Keratinocyte (primary cell): ENCODE measurements at regions not wholly inside any gene's neighbourhood (a gene's known extent, or its start where the extent isn't known, plus 50 kb on each side); places are given as distances from the start of the nearest gene placed in this dataset.

ENCODE experiments used
- DNase-seq: peaks from one replicate; pipeline ENCODE4 v3.0.0-alpha.2; 2011; ENCODE audit warnings: low read depth, missing footprints, low spot score
- FAIRE-seq: peaks from 2 replicates; lab custom pipeline; 2011; peaks lifted over from hg19 to GRCh38; lab: Jason Lieb, UNC
- H2AFZ ChIP-seq: 2 replicates; pipeline ENCODE4 v1.6.0; 2012; ENCODE audit warnings: low read length, control low read depth, inconsistent platforms; ENCODE audit not compliant: control insufficient read depth
- H3K27ac ChIP-seq: 2 replicates; pipeline ENCODE4 v1.5.1; 2011; ENCODE audit warnings: low read length; ENCODE audit not compliant: control insufficient read depth, insufficient read depth
- H3K27me3 ChIP-seq: 3 replicates; pipeline ENCODE4 v1.6.0; 2011; ENCODE audit warnings: low read length; ENCODE audit not compliant: control insufficient read depth, insufficient read depth; ENCODE audit errors: extremely low read depth
- H3K36me3 ChIP-seq, 2 experiments: 2 replicates in 1 of 2; 3 replicates in 1 of 2; pipeline ENCODE4 v1.5.1; 2011; ENCODE audit warnings: low read length in 2 of 2, mild to moderate bottlenecking in 1 of 2; ENCODE audit not compliant: control insufficient read depth in 2 of 2, insufficient read depth in 2 of 2; ENCODE audit errors: extremely low read depth in 1 of 2
- H3K4me1 ChIP-seq: 3 replicates; pipeline ENCODE4 v1.5.1; 2011; ENCODE audit warnings: low read length; ENCODE audit not compliant: control insufficient read depth, insufficient read depth; ENCODE audit errors: extremely low read depth
- H3K4me2 ChIP-seq: 3 replicates; pipeline ENCODE4 v1.6.0; 2011; ENCODE audit warnings: low read depth, low read length; ENCODE audit not compliant: control insufficient read depth, insufficient read depth; ENCODE audit errors: extremely low read depth
- H3K4me3 ChIP-seq, 3 experiments: fragments of 200-600 bp in 1 of 3; sonication (generic) in 1 of 3; 2 replicates in 2 of 3; 3 replicates in 1 of 3; pipeline ENCODE4 v1.5.1; 2011 to 2016; ENCODE audit warnings: low read length in 3 of 3, mild to moderate bottlenecking in 3 of 3, control low read depth in 2 of 3, inconsistent platforms in 1 of 3, low read depth in 1 of 3, mixed read lengths in 1 of 3, mixed run types in 1 of 3, moderate library complexity in 1 of 3; ENCODE audit not compliant: control insufficient read depth in 2 of 3, insufficient read depth in 2 of 3; ENCODE audit errors: extremely low read depth in 1 of 3
- H3K79me2 ChIP-seq: 2 replicates; pipeline ENCODE4 v1.6.0; 2012; ENCODE audit warnings: low read length; ENCODE audit not compliant: control insufficient read depth, insufficient read depth
- H3K9ac ChIP-seq: 3 replicates; pipeline ENCODE4 v1.6.0; 2011; ENCODE audit warnings: low read length; ENCODE audit not compliant: control insufficient read depth, insufficient read depth; ENCODE audit errors: extremely low read depth
- H3K9me1 ChIP-seq: 3 replicates; pipeline ENCODE4 v1.6.0; 2011; ENCODE audit warnings: low read length; ENCODE audit not compliant: control insufficient read depth, insufficient read depth; ENCODE audit errors: extremely low read depth
- H3K9me3 ChIP-seq: 2 replicates; pipeline ENCODE4 v1.5.1; 2012; ENCODE audit warnings: low read depth, low read length; ENCODE audit not compliant: control insufficient read depth
- H4K20me1 ChIP-seq: 3 replicates; pipeline ENCODE4 v1.6.0; 2011; ENCODE audit warnings: low read length; ENCODE audit not compliant: control insufficient read depth, insufficient read depth; ENCODE audit errors: extremely low read depth
- EZH2 ChIP-seq: IDR thresholded peaks from one replicate; pipeline ENCODE4 v1.6.1; 2012; ENCODE audit warnings: inconsistent platforms, mild to moderate bottlenecking, low read length, moderate library complexity
- dilution Hi-C: fragments of 300-500 bp; cut with MboI; formaldehyde crosslinking; loops from one replicate; pipeline ENCODE4 v1.7.0; 2020; ENCODE audit warnings: low sequenced_read_pairs; ENCODE audit not compliant: extremely low pct_ligation_motif_present
- TF ChIP-seq, protein P1 (sequence below), 3 experiments: IDR thresholded peaks in 1 of 3; conservative IDR thresholded peaks in 1 of 3; optimal IDR thresholded peaks in 1 of 3; 2 replicates in 2 of 3; 3 replicates in 1 of 3; pipeline versions ENCODE3 to v1.5.1; 2011; ENCODE audit warnings: low read length in 3 of 3, mild to moderate bottlenecking in 3 of 3, moderate library complexity in 2 of 3, control low read depth in 1 of 3, inconsistent platforms in 1 of 3; ENCODE audit not compliant: insufficient read depth in 2 of 3; ENCODE audit errors: extremely low read depth in 1 of 3

DNA sequence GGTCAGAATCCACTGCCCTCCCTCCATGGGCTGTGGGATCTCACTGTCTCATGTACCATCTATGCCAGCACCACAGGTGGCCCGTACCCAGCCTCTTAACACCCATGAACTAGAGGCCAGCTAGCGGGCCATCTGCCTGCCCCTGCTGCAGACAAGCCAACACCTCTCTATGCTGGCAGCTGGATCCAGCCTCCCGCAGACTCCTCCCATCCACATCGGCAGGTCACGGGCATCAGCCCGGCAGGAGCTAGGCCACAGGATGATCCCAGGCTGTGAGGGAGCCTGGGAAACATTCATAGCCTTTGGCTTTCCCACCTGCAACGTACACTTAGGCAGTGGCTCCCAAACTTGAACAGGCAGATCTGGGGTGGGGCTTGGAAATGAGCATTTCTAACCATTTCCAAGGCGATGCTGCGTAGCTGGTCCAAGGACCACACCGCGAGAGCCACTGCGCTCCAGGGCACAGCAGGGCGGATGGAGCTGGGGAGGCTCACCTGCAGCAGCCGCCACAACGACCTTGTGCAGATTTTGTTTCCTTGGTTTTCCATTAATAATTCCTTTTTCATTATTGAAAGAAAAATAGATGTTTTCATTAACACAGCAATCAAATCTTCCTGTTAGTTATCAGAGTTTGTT is 114.7 kb downstream of the KCNF1 start:
- H3K27ac ChIP-seq, result no peak overlapping the region
- no peaks in the 10 kb centered on the region for H3K9me3 ChIP-seq
- no peaks in the 10 kb centered on the region for H3K36me3 ChIP-seq
- no peak overlapping the region for H3K9ac ChIP-seq
- TF ChIP-seq, protein P1, sequence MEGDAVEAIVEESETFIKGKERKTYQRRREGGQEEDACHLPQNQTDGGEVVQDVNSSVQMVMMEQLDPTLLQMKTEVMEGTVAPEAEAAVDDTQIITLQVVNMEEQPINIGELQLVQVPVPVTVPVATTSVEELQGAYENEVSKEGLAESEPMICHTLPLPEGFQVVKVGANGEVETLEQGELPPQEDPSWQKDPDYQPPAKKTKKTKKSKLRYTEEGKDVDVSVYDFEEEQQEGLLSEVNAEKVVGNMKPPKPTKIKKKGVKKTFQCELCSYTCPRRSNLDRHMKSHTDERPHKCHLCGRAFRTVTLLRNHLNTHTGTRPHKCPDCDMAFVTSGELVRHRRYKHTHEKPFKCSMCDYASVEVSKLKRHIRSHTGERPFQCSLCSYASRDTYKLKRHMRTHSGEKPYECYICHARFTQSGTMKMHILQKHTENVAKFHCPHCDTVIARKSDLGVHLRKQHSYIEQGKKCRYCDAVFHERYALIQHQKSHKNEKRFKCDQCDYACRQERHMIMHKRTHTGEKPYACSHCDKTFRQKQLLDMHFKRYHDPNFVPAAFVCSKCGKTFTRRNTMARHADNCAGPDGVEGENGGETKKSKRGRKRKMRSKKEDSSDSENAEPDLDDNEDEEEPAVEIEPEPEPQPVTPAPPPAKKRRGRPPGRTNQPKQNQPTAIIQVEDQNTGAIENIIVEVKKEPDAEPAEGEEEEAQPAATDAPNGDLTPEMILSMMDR (optimal IDR thresholded peaks at IDR 0.05 in 1 of 3, IDR thresholded peaks at IDR 0.05 in 1 of 3, conservative IDR thresholded peaks at IDR 0.05 in 1 of 3; ENCODE audit: extremely low read depth in 1 of 3, insufficient read depth in 2 of 3, low read length in 3 of 3), result no peak
- DNase-seq (no peak), FAIRE-seq (no peak)
- dilution Hi-C loops, result no loop called here
- H3K79me2 ChIP-seq, result no peaks in the 10 kb centered on the region
- no peaks in the 10 kb centered on the region for H4K20me1 ChIP-seq
- H3K27me3 ChIP-seq, result peaks cover 12% of the 10 kb centered on the region
- no peak overlapping the region for H2AFZ ChIP-seq
- no peak overlapping the region for H3K4me3 ChIP-seq
- no peaks in the 10 kb centered on the region for H3K4me1 ChIP-seq
- H3K9me1 ChIP-seq, result no peaks in the 10 kb centered on the region
- H3K4me2 ChIP-seq, result no peak overlapping the region

DNA sequence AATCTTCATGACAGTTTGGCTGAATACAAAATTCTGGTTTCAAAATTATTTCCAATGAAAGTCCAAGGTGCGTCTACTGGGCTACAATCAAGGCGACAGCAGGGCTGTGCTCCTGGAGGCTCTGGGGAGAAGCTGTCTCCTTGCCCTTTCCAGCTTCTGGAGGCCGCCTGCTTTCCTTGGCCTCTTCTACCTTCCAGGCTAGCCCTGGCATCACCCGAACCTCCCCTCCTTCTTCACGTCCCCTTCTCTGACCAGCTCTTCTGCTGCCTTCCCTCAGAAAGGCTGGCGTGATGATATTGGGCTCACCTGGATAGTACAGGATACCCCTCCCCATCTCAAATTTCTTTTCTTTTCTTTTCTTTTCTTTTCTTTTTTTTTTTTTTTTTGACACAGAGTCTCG is 115.5 kb downstream of the KCNF1 start:
- no peak for FAIRE-seq
- no peaks in the 10 kb centered on the region for H4K20me1 ChIP-seq
- no peak overlapping the region for H2AFZ ChIP-seq
- no peak overlapping the region for H3K27ac ChIP-seq
- no peak overlapping the region for H3K9ac ChIP-seq
- H3K4me3 ChIP-seq, result no peak overlapping the region
- dilution Hi-C loops, result no loop called here
- H3K79me2 ChIP-seq, result no peaks in the 10 kb centered on the region
- H3K9me1 ChIP-seq, result no peaks in the 10 kb centered on the region
- DNase-seq, result no peak
- H3K27me3 ChIP-seq, result peaks cover 5% of the 10 kb centered on the region
- H3K9me3 ChIP-seq, result no peaks in the 10 kb centered on the region
- no peak for TF ChIP-seq EZH2
- TF ChIP-seq, protein P1 (optimal IDR thresholded peaks at IDR 0.05 in 1 of 3, IDR thresholded peaks at IDR 0.05 in 1 of 3, conservative IDR thresholded peaks at IDR 0.05 in 1 of 3; ENCODE audit: extremely low read depth in 1 of 3, insufficient read depth in 2 of 3, low read length in 3 of 3), result no peak
- no peak overlapping the region for H3K4me2 ChIP-seq
- no peaks in the 10 kb centered on the region for H3K36me3 ChIP-seq
- no peaks in the 10 kb centered on the region for H3K4me1 ChIP-seq
